Brain microvascular endothelial cell (primary cell): ENCODE measurements at regions not wholly inside any gene's neighbourhood (a gene's known extent, or its start where the extent isn't known, plus 50 kb on each side); places are given as distances from the start of the nearest gene placed in this dataset.

ENCODE experiments used
- DNase-seq: peaks from one replicate; pipeline ENCODE4 v3.0.0-alpha.2; 2020
- H3K27ac ChIP-seq: fragments of 250-450 bp; sonication (Bioruptor Pico); 2 replicates; pipeline ENCODE4 v1.5.1; 2020; ENCODE audit warnings: mild to moderate bottlenecking, moderate library complexity
- H3K27me3 ChIP-seq: fragments of 250-450 bp; sonication (Bioruptor Pico); replicated peaks from 2 replicates; pipeline ENCODE4 v1.5.1; 2020; ENCODE audit warnings: mild to moderate bottlenecking
- H3K36me3 ChIP-seq: fragments of 250-450 bp; sonication (Bioruptor Pico); replicated peaks from 2 replicates; pipeline ENCODE4 v1.5.1; 2020; ENCODE audit warnings: mild to moderate bottlenecking
- H3K4me3 ChIP-seq: 2 replicates; pipeline ENCODE4 v1.5.1; 2011; ENCODE audit warnings: low read depth, mild to moderate bottlenecking, control low read depth, low read length, moderate library complexity
- in situ Hi-C: cut with HindIII; loops from 2 replicates; pipeline ENCODE4 v1.10.0; 2017; ENCODE audit warnings: low sequenced_read_pairs, low pct_ligation_motif_present
- TF ChIP-seq, protein P1 (sequence below): IDR thresholded peaks from 2 replicates; pipeline ENCODE4 v1.5.1; 2011; ENCODE audit warnings: low read depth, mild to moderate bottlenecking, moderate library complexity, low read length, control low read depth, inconsistent platforms; ENCODE audit errors: missing control alignments

DNA sequence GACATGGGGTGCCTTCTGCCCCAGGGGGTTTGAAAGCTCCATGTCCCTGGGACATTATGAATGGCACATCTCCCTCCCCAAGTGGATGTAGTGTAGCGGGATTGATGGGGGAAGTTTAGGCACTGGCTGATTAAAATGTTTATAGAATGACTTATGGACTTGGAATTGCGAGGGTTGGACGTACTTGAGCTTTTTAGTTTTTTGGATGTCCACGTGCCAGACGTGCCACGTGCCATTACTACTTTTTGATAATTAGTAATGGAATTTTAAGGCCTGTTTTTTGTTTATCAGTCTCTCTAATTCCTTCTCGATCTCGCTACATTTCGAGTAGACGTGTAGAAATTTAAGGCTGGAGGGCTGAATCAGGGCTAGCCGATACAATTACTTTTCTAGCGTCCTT is 162.8 kb downstream of the TBXT start:
- peak overlapping the region; percentile 83 for H3K27ac ChIP-seq
- no peak for DNase-seq
- TF ChIP-seq, protein P1, sequence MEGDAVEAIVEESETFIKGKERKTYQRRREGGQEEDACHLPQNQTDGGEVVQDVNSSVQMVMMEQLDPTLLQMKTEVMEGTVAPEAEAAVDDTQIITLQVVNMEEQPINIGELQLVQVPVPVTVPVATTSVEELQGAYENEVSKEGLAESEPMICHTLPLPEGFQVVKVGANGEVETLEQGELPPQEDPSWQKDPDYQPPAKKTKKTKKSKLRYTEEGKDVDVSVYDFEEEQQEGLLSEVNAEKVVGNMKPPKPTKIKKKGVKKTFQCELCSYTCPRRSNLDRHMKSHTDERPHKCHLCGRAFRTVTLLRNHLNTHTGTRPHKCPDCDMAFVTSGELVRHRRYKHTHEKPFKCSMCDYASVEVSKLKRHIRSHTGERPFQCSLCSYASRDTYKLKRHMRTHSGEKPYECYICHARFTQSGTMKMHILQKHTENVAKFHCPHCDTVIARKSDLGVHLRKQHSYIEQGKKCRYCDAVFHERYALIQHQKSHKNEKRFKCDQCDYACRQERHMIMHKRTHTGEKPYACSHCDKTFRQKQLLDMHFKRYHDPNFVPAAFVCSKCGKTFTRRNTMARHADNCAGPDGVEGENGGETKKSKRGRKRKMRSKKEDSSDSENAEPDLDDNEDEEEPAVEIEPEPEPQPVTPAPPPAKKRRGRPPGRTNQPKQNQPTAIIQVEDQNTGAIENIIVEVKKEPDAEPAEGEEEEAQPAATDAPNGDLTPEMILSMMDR = no peak
- no peaks in the 10 kb centered on the region for H3K27me3 ChIP-seq
- H3K4me3 ChIP-seq = no peak overlapping the region
- no peaks in the 10 kb centered on the region for H3K36me3 ChIP-seq
- in situ Hi-C loops = no loop called here

DNA sequence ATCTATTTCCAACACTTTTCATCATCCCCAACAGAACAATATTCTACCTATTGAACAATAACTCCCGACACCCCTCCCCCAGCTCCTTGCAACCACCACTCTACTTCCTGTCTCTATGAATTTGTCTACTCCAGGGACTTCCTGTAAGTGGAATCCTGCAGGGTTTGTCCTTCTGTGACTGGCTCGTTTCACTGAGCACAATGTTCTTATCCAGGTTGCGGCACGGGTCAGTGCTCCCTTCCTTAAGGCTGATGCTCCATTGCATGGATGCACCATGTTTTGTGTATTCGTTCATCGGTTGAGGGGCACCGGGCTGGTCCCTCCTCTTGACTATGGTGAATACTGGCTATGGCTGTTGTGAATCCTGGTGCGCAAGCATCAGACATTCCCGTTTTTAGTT is 163.2 kb downstream of the TBXT start:
- H3K36me3 ChIP-seq = no peaks in the 10 kb centered on the region
- in situ Hi-C loops = no loop called here
- no peak overlapping the region for H3K4me3 ChIP-seq
- TF ChIP-seq, protein P1 = no peak
- no peak overlapping the region for H3K27ac ChIP-seq
- H3K27me3 ChIP-seq = no peaks in the 10 kb centered on the region
- no peak for DNase-seq

DNA sequence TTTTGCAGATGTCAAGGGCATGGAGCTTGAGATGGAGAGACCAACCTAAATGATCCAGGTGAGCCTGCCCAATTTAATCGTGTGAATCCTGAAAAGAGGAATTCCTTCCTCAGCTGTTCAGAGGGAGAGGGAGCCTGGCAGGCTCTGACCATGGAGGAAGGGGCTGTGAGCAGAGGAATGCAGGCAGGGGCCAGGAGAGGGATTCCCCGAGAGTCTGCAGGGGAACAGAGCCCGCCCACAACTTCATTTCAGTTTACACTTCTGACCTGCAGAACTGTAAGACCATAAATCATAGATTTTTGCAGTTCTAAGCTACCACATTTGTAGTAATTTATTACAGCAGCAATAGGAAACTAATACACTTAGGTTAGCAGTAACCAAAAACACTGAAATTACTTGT is 164.1 kb downstream of the TBXT start:
- TF ChIP-seq, protein P1 = no peak
- in situ Hi-C loops = no loop called here
- Histone ChIP-seq H3K27ac (no peak overlapping the region), H3K27me3 (no peaks in the 10 kb centered on the region), H3K4me3 (no peak overlapping the region), H3K36me3 (no peaks in the 10 kb centered on the region)
- no peak for DNase-seq

DNA sequence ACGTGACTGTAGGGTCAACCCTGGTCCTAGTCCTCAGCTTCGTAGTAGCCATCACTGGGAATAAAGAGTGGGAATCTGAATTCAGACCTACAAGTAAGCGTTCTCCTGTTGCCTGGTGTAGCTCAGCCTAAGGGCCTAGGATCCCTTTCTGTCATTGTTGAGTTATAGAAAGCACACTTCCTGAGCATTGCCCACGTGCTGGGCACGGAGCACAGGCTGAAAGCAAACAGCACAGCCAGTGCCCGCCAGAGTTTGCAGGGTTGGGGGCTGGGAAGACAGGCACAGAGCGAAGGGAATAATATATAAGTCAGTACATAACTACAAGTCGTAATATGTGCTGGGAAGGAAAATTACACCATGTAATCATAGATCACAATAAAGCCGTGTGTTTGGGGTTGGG is 166.3 kb downstream of the TBXT start:
- TF ChIP-seq, protein P1 = no peak
- Histone ChIP-seq H3K27me3 (no peaks in the 10 kb centered on the region), H3K4me3 (no peak overlapping the region), H3K36me3 (no peaks in the 10 kb centered on the region), H3K27ac (no peak overlapping the region)
- no peak for DNase-seq
- in situ Hi-C loops = no loop called here

DNA sequence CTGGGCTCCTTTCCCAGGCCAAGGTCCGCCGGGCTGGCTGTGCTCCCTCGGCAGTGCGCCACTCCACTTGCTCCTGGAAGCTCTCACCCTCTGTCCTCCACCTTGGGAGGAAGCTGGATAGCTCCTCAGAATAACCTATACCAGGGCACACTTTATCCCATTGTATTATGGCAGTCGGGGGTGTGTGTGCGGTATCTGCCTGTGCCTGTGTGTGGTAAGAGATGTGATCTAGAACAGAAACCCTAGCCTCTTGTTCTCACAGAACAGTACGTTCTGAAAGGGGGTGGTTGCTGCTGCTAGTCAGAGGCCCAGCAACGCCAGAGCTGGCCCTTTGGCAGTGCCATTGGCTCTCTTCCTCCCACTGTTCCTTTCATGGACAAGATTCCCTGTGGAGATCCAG is 168.4 kb downstream of the TBXT start:
- TF ChIP-seq, protein P1 = no peak
- in situ Hi-C loops = no loop called here

DNA sequence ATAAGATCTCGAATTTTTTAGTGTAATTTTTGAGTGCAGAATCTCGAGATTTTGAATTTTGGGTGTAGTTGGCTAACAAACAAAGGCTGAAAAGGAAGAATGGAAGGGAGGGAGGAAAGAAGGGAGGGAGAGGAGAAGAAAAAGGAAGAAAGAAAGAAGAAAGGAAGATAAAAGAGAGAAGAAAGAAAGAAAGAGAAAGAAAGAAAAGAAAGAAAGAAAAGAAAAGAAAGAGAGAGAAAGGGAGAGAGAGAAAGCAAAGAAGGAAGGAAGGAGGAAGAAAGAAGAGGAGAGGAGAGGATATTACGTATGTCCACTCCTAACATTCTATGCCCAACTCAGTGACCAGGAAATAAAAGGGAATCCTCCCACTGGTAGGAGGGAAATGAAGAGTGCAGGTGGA is 169.6 kb downstream of the TBXT start:
- in situ Hi-C loops = no loop called here
- TF ChIP-seq, protein P1 = no peak
- no peak overlapping the region for H3K27ac ChIP-seq
- H3K27me3 ChIP-seq = no peaks in the 10 kb centered on the region
- no peak for DNase-seq
- H3K4me3 ChIP-seq = no peak overlapping the region
- no peaks in the 10 kb centered on the region for H3K36me3 ChIP-seq

More for the DNA sequence above, 168.4 kb downstream of the TBXT start:
- H3K4me3 ChIP-seq = no peak overlapping the region
- no peak for DNase-seq
- H3K27ac ChIP-seq = no peak overlapping the region
- no peaks in the 10 kb centered on the region for H3K36me3 ChIP-seq
- H3K27me3 ChIP-seq = no peaks in the 10 kb centered on the region
